Heart right ventricle (tissue), 16 donors: ENCODE measurements at regions not wholly inside any gene's neighbourhood (a gene's known extent, or its start where the extent isn't known, plus 50 kb on each side); places are given as distances from the start of the nearest gene placed in this dataset.

Experiments used
- ATAC-seq, 8 donors: fragments of 200-7000 bp; cut with Tn5 transposase; one replicate each; pipeline ENCODE4 v1.9.1; 2020; ENCODE audit warnings: mild to moderate bottlenecking in 8 of 8, moderate library complexity in 8 of 8, moderate number of reproducible peaks in 1 of 8
- DNase-seq, 2 donors: peaks; one replicate each; pipeline ENCODE4 v3.0.0-alpha.2; 2020
- H3K27ac ChIP-seq, 10 donors: fragments of 200-600 bp; sonication (generic) in 2 of 10; one replicate each; pipeline versions ENCODE4 v1.5.0 to v1.8.0; 2020 to 2022; ENCODE audit warnings: mild to moderate bottlenecking in 3 of 10
- H3K27me3 ChIP-seq, 7 donors: fragments of 200-600 bp; one replicate each; pipeline ENCODE4 v1.8.0; 2021 to 2022; ENCODE audit warnings: mild to moderate bottlenecking in 2 of 7
- H3K36me3 ChIP-seq, 9 donors: fragments of 200-600 bp; sonication (generic) in 1 of 9; one replicate each; pipeline versions ENCODE4 v1.5.0 to v1.8.0; 2020 to 2022; ENCODE audit warnings: mild to moderate bottlenecking in 2 of 9
- H3K4me1 ChIP-seq, 9 donors: fragments of 200-600 bp; sonication (generic) in 1 of 9; one replicate each; pipeline versions ENCODE4 v1.5.0 to v1.8.0; 2020 to 2022; ENCODE audit warnings: mild to moderate bottlenecking in 4 of 9
- H3K4me3 ChIP-seq, 10 donors: fragments of 200-600 bp; sonication (generic) in 2 of 10; one replicate each; pipeline versions ENCODE4 v1.5.0 to v1.8.0; 2020 to 2022; ENCODE audit warnings: mild to moderate bottlenecking in 7 of 10, moderate library complexity in 2 of 10
- H3K9me3 ChIP-seq, 11 donors: fragments of 200-600 bp in 10 of 11; sonication (generic) in 2 of 11; one replicate each; pipeline versions ENCODE4 v1.5.0 to v1.8.0; 2013 to 2022; ENCODE audit warnings: mild to moderate bottlenecking in 2 of 11, control low read depth in 1 of 11, moderate library complexity in 1 of 11
- WGBS, 2 donors: extraction: QIAGEN DNeasy Blood & Tissue Kit; methylation state at CpG; one replicate each; pipeline ENCODE4 v1.1.7; 2013; ENCODE audit warnings: inconsistent platforms in 1 of 2; 5-methylcytosine and 5-hydroxymethylcytosine counted together
- intact Hi-C, 10 donors: fragments of 100-400 bp; cut with DNase I; formaldehyde crosslinking; loops; one replicate each; pipeline versions ENCODE4 v1.11.1 to v1.14.2; 2022
- TF ChIP-seq, protein P1 (sequence below), 9 donors: fragments of 200-600 bp; sonication (generic) in 2 of 9; IDR thresholded peaks; one replicate each; pipeline versions ENCODE4 v1.5.0 to v1.8.0; 2021 to 2022; ENCODE audit warnings: antibody characterized with exemption in 9 of 9, mild to moderate bottlenecking in 5 of 9, moderate library complexity in 1 of 9
- donor health status: Arrhythmogenic right ventricular cardiomyopathy.
- donor health status: ischemic (EF 13 %, LVEDD 7.1; RV severe dilation, severe dysfunction).
- donor health status: healthy with polysubstance abuse.
- donor health status: DM: no; HTN: yes; CAD: no.
- donor health status: DM: no; HTN: no; CAD: no.
- donor health status: ischemic (EF 25% LVEDD 6.9; RV normal size, moderate dysfunction).
- donor health status: ischemic (EF 25% LVEDD 5.7; RV mildly dilated, moderate dysfunction).
- donor health status: healthy.
- donor health status: DM: yes; HTN: yes; CAD: no.
- donor health status: Ischemic cardiomyopathy.
- donor health status: ischemic (EF 35%, LVEDD 5.7; RV mildly dilated, moderate dysfunction).
- donor health status: nonischemic (EF 11% LVEDD 7.7; RV severe dilation, severe dysfunction).
- donor health status: DM: yes; HTN: yes; CAD: no.
- donor health status: PGD.
- donor health status: ischemic (EF 29% LVEDD 5.4; RV normal size, mild dysfunction).
- donor health status: nonischemic (EF 23%, LVEDD 6.1; RV moderate dilation, normal function).

DNA sequence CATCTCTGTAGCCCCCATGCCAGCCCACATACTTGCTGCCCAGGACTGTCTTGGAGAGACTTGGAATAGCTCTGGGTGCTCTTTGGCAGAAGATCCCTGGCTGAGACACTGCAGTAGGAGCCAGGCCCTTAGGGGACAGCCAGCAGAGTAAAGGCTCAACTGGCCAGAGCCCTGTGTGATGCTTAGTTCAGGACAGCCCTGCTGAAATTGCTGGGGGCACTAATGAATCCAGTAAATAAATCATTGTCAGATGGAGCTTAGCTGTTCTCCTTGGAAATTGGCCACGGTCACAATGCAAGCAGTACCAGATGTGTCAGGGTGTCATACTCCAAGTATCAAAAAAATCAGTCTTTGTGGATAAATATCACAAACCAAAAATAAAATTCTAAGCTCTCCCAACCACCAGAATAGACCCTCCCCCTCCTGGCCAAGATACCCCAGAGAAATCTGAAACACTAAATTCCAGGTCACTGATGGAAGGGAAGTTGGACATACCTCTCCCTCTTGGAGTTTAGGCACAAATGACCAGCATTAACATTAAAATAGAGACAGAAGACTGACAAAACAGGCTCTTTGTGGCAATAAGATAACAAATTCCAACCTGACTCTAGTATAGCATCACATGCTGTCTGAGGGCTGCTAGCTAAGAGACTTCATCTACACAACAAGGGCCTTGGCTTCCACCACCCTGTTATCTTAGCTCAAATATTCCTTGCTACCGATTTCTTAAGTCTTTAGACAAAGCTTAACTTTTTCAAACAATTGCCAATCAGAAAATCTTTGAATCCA, 83.2 kb upstream of the DNAH14 start:
- Histone ChIP-seq H3K9me3 (peaks cover 0 to 14% (median 0%) of the 10 kb centered on the region in 11 donors), H3K4me1 (no peaks in the 10 kb centered on the region), H3K36me3 (no peaks in the 10 kb centered on the region), H3K4me3 (no peak overlapping the region), H3K27me3 (no peaks in the 10 kb centered on the region), H3K27ac (no peak overlapping the region)
- DNase-seq (no peak), ATAC-seq (no peak)
- 74 to 80% methylated on average over 2 of the region's 2 CpGs for WGBS, 2 donors
- TF ChIP-seq, protein P1, sequence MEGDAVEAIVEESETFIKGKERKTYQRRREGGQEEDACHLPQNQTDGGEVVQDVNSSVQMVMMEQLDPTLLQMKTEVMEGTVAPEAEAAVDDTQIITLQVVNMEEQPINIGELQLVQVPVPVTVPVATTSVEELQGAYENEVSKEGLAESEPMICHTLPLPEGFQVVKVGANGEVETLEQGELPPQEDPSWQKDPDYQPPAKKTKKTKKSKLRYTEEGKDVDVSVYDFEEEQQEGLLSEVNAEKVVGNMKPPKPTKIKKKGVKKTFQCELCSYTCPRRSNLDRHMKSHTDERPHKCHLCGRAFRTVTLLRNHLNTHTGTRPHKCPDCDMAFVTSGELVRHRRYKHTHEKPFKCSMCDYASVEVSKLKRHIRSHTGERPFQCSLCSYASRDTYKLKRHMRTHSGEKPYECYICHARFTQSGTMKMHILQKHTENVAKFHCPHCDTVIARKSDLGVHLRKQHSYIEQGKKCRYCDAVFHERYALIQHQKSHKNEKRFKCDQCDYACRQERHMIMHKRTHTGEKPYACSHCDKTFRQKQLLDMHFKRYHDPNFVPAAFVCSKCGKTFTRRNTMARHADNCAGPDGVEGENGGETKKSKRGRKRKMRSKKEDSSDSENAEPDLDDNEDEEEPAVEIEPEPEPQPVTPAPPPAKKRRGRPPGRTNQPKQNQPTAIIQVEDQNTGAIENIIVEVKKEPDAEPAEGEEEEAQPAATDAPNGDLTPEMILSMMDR (IDR thresholded peaks at IDR 0.05): no peak
- intact Hi-C loops: no loop called here

DNA sequence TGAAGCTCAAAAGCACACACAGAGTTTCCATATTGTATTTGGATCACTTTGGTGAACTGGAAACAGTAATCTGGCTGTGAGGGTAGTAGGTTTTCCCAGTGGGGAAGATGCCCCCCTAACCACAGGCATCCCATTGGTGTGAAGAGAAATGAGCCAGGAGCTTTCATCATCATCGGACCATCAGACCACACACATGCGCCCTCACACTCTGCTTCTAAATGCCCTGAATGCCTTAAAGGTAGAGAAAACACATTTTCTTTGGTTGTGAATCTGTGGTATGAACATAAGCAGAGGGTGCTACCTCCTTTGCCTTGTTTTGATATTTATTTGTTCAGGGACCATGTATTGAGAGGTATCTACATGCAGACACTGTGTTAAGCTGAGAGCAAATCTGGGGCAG, 79.0 kb upstream of the DNAH14 start:
- intact Hi-C loops: loop anchor here in 9 of 10 donors (2.0 to 10.0 kb wide), 6 partner anchors 153 to 338 kb away; no protein-coding TSS in a partner anchor
- Histone ChIP-seq H3K36me3 (no peaks in the 10 kb centered on the region), H3K27ac (no peak overlapping the region), H3K9me3 (no peaks in the 10 kb centered on the region), H3K4me3 (no peak overlapping the region), H3K4me1 (no peaks in the 10 kb centered on the region), H3K27me3 (peaks cover 0 to 7% (median 0%) of the 10 kb centered on the region in 7 donors)
- no peak for ATAC-seq
- 81 to 89% methylated on average over 2 of the region's 2 CpGs for WGBS, 2 donors
- TF ChIP-seq, protein P1 (IDR thresholded peaks at IDR 0.05): no peak
- DNase-seq: no peak

DNA sequence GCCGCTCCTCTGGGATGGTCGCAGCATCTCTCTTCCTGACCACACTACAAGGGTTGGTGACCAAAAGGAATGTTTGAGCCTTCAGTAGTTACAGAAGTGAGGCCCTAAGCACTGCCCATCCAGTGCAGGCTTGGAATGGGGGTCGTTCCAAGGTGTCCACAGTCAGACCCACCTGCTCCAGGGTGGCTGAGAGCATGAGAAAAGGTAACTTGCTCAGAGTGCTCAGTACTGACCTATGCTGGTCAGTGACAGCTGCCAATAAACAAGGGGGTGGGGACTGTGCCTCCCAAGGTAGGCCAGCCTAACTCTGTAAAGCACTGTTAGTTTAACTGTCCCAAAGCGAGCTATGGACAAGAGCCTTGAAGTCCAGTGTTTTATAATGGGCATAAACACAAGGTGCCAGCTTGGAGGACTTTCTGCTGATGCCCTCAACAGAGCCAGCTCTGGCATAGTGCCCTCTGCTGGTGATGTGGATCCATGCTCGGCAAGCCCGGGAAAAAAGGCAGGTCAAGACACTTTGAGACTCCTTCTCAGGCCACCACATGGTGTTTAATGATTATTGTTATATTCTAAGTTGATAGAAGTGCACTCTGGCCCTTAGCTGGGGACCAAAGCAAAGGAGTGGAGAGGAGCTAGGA, 78.1 kb upstream of the DNAH14 start:
- H3K27me3 ChIP-seq: peaks cover 0 to 7% (median 0%) of the 10 kb centered on the region in 7 donors
- no peak overlapping the region for H3K4me3 ChIP-seq
- H3K36me3 ChIP-seq: no peaks in the 10 kb centered on the region
- H3K4me1 ChIP-seq: no peaks in the 10 kb centered on the region
- peak in 6 of 8 donors; percentile 7 to 53 (median 40) for ATAC-seq
- H3K9me3 ChIP-seq: no peaks in the 10 kb centered on the region
- intact Hi-C loops: loop anchor here (1.0 to 10.0 kb wide), 7 partner anchors 154 to 339 kb away; no protein-coding TSS in a partner anchor
- TF ChIP-seq, protein P1 (IDR thresholded peaks at IDR 0.05): peak; percentile 16 to 76 (median 54)
- no peak overlapping the region for H3K27ac ChIP-seq
- WGBS, 2 donors: 51% methylated on average over 6 of the region's 6 CpGs
- peak; percentile 18 to 44 for DNase-seq

DNA sequence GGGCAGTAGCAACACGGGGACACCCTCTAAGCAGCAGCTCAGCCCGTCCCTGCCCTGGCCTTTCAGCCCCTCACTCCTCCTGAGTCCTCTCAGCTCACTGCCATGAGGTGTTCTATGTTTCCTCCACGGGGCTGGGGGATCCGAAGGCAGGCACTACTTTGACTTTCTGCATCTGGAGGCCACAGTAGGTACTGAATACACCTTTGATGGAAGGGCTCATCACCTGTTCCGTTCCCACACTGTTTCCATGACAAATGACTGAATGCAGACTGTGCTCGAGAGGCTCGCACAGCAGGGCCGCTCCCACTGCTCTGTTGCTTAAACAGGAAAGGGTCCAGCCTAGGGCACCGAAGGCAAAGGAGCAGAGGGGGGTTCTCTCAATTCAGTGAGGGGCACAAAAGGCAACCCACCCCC, 77.6 kb upstream of the DNAH14 start:
- WGBS, 2 donors: 51 to 55% methylated on average over 9 of the region's 9 CpGs
- ATAC-seq: peak in 5 of 8 donors; percentile 11 to 38 (median 14)
- H3K27ac ChIP-seq: no peak overlapping the region

More for the DNA sequence above, 77.6 kb upstream of the DNAH14 start:
- intact Hi-C loops: loop anchor here (1.0 to 10.0 kb wide), 9 partner anchors 155 to 340 kb away; no protein-coding TSS in a partner anchor
- H3K36me3 ChIP-seq: no peaks in the 10 kb centered on the region
- peaks cover 0 to 7% (median 0%) of the 10 kb centered on the region in 7 donors for H3K27me3 ChIP-seq
- no peaks in the 10 kb centered on the region for H3K9me3 ChIP-seq
- no peaks in the 10 kb centered on the region for H3K4me1 ChIP-seq
- TF ChIP-seq, protein P1 (IDR thresholded peaks at IDR 0.05): peak in 2 of 9 donors; percentile 1
- H3K4me3 ChIP-seq: no peak overlapping the region
- no peak for DNase-seq
